ENCODE measurements at regions not wholly inside any gene's neighbourhood (a gene's known extent, or its start where the extent isn't known, plus 50 kb on each side); places are given as distances from the start of the nearest gene placed in this dataset.

DNA sequence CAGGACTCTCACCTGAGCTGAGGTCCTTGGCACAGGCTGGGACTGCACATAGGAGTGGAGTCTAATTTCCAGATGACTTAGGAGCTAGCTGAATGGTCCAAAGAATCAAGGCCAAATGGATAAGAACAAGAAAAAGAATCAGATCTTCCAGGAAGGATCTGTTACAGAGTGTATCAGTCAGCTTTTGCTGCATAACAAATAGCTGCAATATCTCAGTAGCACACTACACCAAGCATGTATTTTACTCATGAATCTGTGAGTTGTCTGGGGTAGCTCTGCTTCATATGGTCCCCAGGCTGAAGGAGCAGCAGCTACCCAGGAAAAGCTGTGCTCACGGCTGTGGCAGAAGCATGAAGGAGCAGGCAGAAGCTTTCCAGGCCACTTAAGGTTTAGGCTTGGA lies 60.6 kb upstream of the LOXL4 start:
- no peak for TF ChIP-seq JUN (IDR thresholded peaks at IDR 0.05; ENCODE audit: borderline replicate concordance, insufficient read depth, insufficient read length, low read depth)
- TF ChIP-seq POLR2A (IDR thresholded peaks at IDR 0.05; ENCODE audit: low read depth, low read length), result no peak
- no peak for TF ChIP-seq MYC (IDR thresholded peaks at IDR 0.05; ENCODE audit: low read depth, low read length)
- TF ChIP-seq, protein P1, sequence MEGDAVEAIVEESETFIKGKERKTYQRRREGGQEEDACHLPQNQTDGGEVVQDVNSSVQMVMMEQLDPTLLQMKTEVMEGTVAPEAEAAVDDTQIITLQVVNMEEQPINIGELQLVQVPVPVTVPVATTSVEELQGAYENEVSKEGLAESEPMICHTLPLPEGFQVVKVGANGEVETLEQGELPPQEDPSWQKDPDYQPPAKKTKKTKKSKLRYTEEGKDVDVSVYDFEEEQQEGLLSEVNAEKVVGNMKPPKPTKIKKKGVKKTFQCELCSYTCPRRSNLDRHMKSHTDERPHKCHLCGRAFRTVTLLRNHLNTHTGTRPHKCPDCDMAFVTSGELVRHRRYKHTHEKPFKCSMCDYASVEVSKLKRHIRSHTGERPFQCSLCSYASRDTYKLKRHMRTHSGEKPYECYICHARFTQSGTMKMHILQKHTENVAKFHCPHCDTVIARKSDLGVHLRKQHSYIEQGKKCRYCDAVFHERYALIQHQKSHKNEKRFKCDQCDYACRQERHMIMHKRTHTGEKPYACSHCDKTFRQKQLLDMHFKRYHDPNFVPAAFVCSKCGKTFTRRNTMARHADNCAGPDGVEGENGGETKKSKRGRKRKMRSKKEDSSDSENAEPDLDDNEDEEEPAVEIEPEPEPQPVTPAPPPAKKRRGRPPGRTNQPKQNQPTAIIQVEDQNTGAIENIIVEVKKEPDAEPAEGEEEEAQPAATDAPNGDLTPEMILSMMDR (IDR thresholded peaks at IDR 0.05; ENCODE audit: extremely low read depth in 1 of 2, insufficient read depth in 1 of 2, low read depth in 1 of 2, low read length in 2 of 2), result no peak
- TF ChIP-seq, protein P2, sequence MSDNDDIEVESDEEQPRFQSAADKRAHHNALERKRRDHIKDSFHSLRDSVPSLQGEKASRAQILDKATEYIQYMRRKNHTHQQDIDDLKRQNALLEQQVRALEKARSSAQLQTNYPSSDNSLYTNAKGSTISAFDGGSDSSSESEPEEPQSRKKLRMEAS (IDR thresholded peaks at IDR 0.05; ENCODE audit: insufficient read depth, insufficient read length), result no peak

All from endothelial cell of umbilical vein (primary cell).